ENCODE measurements at regions not wholly inside any gene's neighbourhood (a gene's known extent, or its start where the extent isn't known, plus 50 kb on each side); places are given as distances from the start of the nearest gene placed in this dataset.

DNA sequence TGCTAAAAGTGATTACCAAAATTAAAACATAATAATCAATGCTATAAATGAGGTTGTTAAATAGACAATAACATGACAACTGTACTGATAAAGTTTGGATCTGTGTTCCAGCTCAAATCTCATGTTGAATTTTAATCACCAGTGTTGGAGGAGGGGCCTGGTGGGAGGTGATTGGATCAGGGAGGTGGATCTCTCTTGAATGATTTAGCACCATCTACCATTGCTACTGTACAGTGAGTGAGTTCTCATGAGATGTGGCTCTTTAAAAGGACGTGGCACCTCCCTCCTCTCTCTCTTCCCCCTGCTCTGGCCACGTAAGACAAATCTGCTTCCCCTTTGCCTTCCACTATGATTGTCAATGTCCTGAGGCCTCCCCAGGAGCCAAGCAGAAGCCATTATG lies 77.5 kb downstream of the HTR5A start:
- TF ChIP-seq POLR2A (IDR thresholded peaks at IDR 0.05) (no peak), CTCF (IDR thresholded peaks at IDR 0.05) (no peak)

Data from vagina (tissue), 2 donors.